ENCODE measurements at regions not wholly inside any gene's neighbourhood (a gene's known extent, or its start where the extent isn't known, plus 50 kb on each side); places are given as distances from the start of the nearest gene placed in this dataset.
"Not testable (repeated sequence)": the region's sequence is repeated elsewhere in the genome, so short reads cannot be mapped to it uniquely, and the experiment has no call there.

DNA sequence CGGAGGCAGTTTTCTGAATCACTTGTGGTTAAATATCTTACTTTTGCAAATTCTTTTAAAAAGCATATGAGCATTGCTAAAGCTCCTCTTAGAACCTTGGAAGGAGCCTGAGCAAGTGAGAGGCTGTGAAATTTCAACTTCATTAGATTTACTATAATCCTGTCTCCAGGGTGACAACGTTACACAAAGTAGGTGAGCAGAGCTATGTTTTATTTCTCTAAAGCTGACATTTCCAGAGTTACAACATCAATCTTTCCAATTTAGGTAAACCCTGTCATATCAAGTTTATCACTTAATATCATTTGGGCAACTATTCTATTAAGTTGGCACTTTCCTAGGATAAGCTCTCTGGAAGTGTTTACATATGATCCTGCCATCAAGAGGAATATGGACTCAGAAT is 544.9 kb upstream of the CBLB start:
- no peak for DNase-seq

DNA sequence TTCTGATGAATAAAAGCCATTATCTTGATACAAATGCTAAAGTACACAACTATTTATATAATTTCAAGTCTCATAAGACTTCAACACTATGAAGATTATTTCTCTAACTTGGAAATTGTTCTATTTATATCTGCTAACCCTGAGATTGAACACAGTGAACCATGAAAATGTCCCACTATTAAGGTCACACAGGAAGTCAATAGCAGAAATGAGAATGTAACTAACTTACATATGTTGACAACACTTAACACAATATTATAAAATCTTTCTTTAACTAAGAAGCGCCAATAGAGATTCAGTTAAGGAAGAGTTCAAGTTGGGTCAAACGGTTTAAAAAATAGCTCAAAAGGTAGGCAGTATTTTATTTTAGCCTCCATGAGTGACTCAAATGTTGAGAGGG is 551.8 kb upstream of the CBLB start:
- no peak for DNase-seq

DNA sequence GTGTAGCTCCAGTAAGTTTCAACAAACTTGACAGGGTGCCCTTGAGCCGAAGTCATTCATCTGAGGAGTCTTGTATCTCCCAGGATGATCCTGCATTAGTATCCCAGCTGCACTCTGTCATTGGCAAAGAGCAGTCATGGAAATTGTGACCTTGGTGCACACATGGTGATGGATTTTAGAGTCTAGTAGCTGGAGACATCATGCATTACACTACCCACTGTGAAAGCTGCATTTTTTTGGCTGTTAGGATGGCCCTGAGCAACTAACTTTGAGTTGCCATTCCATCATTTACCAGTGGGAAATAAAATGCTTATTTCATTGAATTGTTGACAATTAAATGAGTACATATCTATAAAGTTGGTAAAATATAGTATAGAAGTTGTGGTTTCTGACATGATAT is 552.6 kb upstream of the CBLB start:
- no peak for DNase-seq

GRCh38 chr3:106421909-106422308 is 553.1 kb upstream of the CBLB start:
- DNase-seq = no peak

- DNase-seq = peak in 1 of 2 experiments; percentile 9
These were observed 554.8 kb upstream of the CBLB start for GRCh38 chr3:106423321-106424225.

- no peak for DNase-seq
These were observed 556.2 kb upstream of the CBLB start for GRCh38 chr3:106425026-106425425.

GRCh38 chr3:106425916-106426315 is 557.1 kb upstream of the CBLB start:
- DNase-seq = peak in 1 of 2 experiments; percentile 37

DNA sequence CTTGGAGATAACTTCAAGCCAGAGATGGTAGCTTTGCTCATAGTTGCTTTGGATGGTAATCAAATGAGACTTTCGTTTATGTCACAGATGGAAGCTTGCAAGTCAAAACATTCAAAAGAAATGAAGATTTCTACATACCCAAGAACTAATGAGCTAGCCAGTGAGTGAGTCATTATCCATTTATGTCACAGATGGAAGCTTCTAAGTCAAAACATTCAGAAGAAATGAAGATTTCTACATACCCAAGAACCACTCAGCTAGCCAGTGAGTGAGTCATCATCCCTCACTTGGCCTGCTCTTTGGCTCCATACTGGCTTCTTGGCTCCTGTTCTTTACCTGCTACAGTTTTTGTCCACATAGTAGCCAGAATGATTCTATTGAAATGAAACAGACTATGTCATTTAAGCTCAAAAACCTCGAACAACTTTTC is 559.8 kb upstream of the CBLB start:
- DNase-seq = no peak

DNA sequence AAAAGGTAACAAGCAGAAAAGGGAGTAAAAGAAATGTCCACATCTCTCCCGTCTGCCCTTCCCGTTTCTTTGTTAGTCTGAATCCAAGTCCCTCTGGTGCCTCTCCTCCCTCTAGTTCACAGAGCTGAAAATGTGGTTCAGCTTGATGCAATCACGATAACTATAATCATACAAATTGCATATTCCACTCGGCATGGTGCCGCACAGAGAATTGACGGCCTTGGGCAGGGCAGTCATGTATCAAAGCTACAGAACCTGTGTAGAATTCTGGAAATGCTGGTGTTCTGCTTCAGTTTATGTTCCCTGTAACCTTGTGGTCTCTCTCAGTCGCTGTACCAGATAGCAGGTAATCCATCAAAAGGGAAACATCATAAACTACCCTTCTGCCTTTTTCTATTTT is 562.9 kb upstream of the CBLB start:
- no peak for DNase-seq

- DNase-seq = no peak
These were observed 567.2 kb upstream of the CBLB start for GRCh38 chr3:106435899-106436453.

- peak; percentile 96 to 97 for DNase-seq
These were observed 570.1 kb upstream of the CBLB start for GRCh38 chr3:106438887-106439286.

DNA sequence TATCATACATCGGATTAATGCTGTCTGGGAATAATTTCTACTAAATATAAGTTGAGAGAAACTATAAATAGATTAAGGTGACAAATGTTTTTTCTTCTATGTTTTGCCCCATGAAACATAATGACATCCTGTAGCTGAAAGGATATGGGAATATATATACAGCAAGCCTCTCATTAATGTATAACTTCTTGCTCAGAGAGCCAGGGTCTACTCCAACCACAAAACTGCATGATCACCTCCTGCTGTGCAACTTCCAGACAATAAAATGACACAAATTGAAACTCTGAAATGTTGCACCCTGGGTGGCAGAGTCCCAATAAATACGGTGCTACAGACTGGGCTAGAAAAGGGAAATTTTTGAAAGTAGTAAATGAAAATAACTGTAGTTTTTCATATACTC is 571.9 kb upstream of the CBLB start:
- DNase-seq = no peak

DNA sequence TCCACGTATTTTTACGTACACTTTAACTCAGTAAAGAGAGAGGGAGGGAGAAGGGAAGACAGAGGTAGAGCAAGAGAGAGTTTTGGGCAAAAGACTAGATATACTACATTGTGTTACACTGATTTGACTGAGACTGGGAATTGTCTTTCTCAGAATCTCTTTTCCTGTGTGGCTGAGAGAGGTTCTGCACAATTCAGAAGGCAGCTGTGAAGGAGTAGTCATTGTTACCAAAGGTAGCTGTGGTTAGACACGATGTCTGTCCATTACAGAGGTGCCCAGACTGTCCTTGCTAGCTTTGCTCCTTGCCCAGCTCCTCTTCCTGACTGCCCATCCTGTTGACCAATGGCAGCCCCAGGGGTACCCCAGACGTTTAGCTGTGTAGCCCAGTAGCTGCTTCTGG is 577.5 kb upstream of the CBLB start:
- no peak for DNase-seq

- DNase-seq = no peak
These were observed 579.0 kb upstream of the CBLB start for GRCh38 chr3:106447723-106448301.

DNA sequence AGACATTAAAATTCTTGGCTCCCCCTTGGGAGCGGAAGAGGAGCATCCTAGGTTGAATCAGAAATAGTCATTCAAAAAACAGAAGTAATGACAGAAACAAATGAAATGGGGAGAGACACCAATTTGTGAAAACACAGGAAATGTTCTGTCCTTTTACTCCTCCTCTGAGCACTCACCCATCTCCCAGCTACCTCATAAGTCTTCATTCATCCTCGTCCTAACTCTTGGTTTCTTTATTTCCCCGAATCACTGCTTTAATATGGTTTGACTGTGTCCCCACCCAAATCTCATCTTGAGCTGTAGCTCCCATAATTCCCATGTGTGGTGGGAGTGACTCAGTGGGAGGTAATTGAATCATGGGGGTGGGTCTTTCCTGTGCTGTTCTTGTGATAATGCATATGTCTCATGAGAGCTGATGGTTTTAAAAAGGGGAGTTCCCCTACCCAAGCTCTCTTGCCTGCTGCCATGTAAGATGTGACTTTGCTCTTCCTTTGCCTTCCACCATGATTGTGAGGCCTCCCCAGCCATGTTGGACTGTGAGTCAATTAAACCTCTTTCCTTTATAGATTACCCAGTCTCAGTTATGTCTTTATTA is 579.7 kb upstream of the CBLB start:
- DNase-seq = not testable (repeated sequence)

- no peak for DNase-seq
These were observed 583.3 kb upstream of the CBLB start for GRCh38 chr3:106452096-106452495.

DNA sequence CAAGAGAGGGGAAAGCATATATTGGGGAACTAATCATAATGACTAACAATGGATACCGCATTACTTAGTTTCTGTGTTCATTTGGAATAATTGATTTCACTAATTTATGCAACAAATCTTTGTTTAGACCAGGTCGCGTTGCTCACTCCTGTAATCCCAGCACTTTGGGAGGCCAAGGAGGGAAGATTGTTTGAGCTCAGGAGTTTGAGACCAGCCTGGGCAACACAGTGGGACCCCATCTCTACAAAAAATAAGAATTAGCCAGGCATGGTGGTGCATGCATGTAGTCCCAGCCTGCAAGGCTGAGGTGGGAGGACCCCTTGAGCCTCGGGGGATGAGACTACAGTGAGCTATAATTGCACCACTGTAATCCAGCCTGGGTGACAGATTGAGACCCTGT is 585.7 kb upstream of the CBLB start:
- DNase-seq = no peak

GRCh38 chr3:106457281-106458180 is 588.7 kb upstream of the CBLB start:
- peak; percentile 23 to 62 for DNase-seq

- DNase-seq = no peak
These were observed 590.1 kb upstream of the CBLB start for GRCh38 chr3:106458952-106459351.

- no peak for DNase-seq
These were observed 598.1 kb upstream of the CBLB start for GRCh38 chr3:106466881-106467280.

GRCh38 chr3:106473576-106474475 is 605.0 kb upstream of the CBLB start:
- no peak for DNase-seq

- no peak for DNase-seq
These were observed 613.6 kb upstream of the CBLB start for GRCh38 chr3:106482451-106482850.
